Osteocyte (in vitro differentiated cells): ENCODE measurements at regions not wholly inside any gene's neighbourhood (a gene's known extent, or its start where the extent isn't known, plus 50 kb on each side); places are given as distances from the start of the nearest gene placed in this dataset.

ENCODE experiments used
- DNase-seq: peaks from one replicate; pipeline ENCODE4 v3.0.0; 2021; ENCODE audit warnings: mixed read lengths; ENCODE audit not compliant: unreplicated experiment; ENCODE audit errors: extremely low spot score
- H3K27ac Mint-ChIP-seq: one replicate; pipeline ENCODE4 v1.8.0; 2021; ENCODE audit warnings: mild to moderate bottlenecking, mixed read lengths; ENCODE audit not compliant: unreplicated experiment
- H3K27me3 Mint-ChIP-seq: one replicate; pipeline ENCODE4 v1.8.0; 2021; ENCODE audit warnings: mixed read lengths; ENCODE audit not compliant: unreplicated experiment
- H3K36me3 Mint-ChIP-seq: one replicate; pipeline ENCODE4 v1.8.0; 2021; ENCODE audit warnings: mixed read lengths; ENCODE audit not compliant: unreplicated experiment
- H3K4me1 Mint-ChIP-seq: one replicate; pipeline ENCODE4 v1.8.0; 2021; ENCODE audit warnings: mixed read lengths; ENCODE audit not compliant: unreplicated experiment
- H3K4me3 Mint-ChIP-seq: one replicate; pipeline ENCODE4 v1.8.0; 2021; ENCODE audit warnings: mild to moderate bottlenecking, moderate library complexity, mixed read lengths; ENCODE audit not compliant: unreplicated experiment
- H3K9me3 Mint-ChIP-seq: one replicate; pipeline ENCODE4 v1.8.0; 2021; ENCODE audit warnings: mixed read lengths; ENCODE audit not compliant: unreplicated experiment
- CTCF ChIP-seq: fragments of 200-600 bp; sonication (generic); IDR thresholded peaks from 2 replicates; pipeline ENCODE4 v1.5.0; 2021; ENCODE audit warnings: antibody characterized with exemption, mild to moderate bottlenecking, moderate library complexity

GRCh38 chr13:57375876-57376275 is 208.9 kb downstream of the PRR20E start:
- H3K27ac Mint-ChIP-seq = no peak overlapping the region

GRCh38 chr13:57408312-57408711 is 223.2 kb upstream of the PCDH17 start:
- Mint-ChIP-seq H3K4me3 (no peak overlapping the region), H3K27me3 (no peaks in the 10 kb centered on the region), H3K36me3 (no peaks in the 10 kb centered on the region), H3K9me3 (peaks cover 32% of the 10 kb centered on the region), H3K27ac (no peak overlapping the region), H3K4me1 (no peaks in the 10 kb centered on the region)
- no peak for TF ChIP-seq CTCF
- no peak for DNase-seq

More at GRCh38 chr13:57375876-57376275, 208.9 kb downstream of the PRR20E start:
- no peak for TF ChIP-seq CTCF
- Mint-ChIP-seq H3K4me1 (no peaks in the 10 kb centered on the region), H3K9me3 (no peaks in the 10 kb centered on the region), H3K36me3 (no peaks in the 10 kb centered on the region), H3K4me3 (no peak overlapping the region), H3K27me3 (no peaks in the 10 kb centered on the region)
- no peak for DNase-seq

GRCh38 chr13:57409121-57409520 is 222.4 kb upstream of the PCDH17 start:
- H3K4me1 Mint-ChIP-seq = no peaks in the 10 kb centered on the region
- no peaks in the 10 kb centered on the region for H3K36me3 Mint-ChIP-seq
- no peaks in the 10 kb centered on the region for H3K27me3 Mint-ChIP-seq
- H3K4me3 Mint-ChIP-seq = no peak overlapping the region
- no peak for DNase-seq
- peaks cover 32% of the 10 kb centered on the region for H3K9me3 Mint-ChIP-seq
- no peak overlapping the region for H3K27ac Mint-ChIP-seq
- no peak for TF ChIP-seq CTCF

- no peaks in the 10 kb centered on the region for H3K27me3 Mint-ChIP-seq
- no peak for DNase-seq
- no peaks in the 10 kb centered on the region for H3K4me1 Mint-ChIP-seq
- no peak overlapping the region for H3K27ac Mint-ChIP-seq
- H3K4me3 Mint-ChIP-seq = no peak overlapping the region
- peaks cover 32% of the 10 kb centered on the region for H3K9me3 Mint-ChIP-seq
- TF ChIP-seq CTCF = no peak
- H3K36me3 Mint-ChIP-seq = no peaks in the 10 kb centered on the region
Observed at GRCh38 chr13:57409656-57410055, 221.9 kb upstream of the PCDH17 start.

GRCh38 chr13:57418067-57418677 is 213.4 kb upstream of the PCDH17 start:
- H3K27ac Mint-ChIP-seq = no peak overlapping the region
- no peak for DNase-seq
- no peaks in the 10 kb centered on the region for H3K9me3 Mint-ChIP-seq
- peaks cover 2% of the 10 kb centered on the region for H3K27me3 Mint-ChIP-seq
- H3K36me3 Mint-ChIP-seq = no peaks in the 10 kb centered on the region
- no peak overlapping the region for H3K4me3 Mint-ChIP-seq
- TF ChIP-seq CTCF = no peak
- no peaks in the 10 kb centered on the region for H3K4me1 Mint-ChIP-seq
